ENCODE measurements at regions not wholly inside any gene's neighbourhood (a gene's known extent, or its start where the extent isn't known, plus 50 kb on each side); places are given as distances from the start of the nearest gene placed in this dataset.

- no peak for TF ChIP-seq CTCF (IDR thresholded peaks at IDR 0.05)
- TF ChIP-seq POLR2A (IDR thresholded peaks at IDR 0.05) = no peak
Observed at GRCh38 chr1:162942916-162943559, 82.1 kb upstream of the CCDC190 start.

Measured in testis (tissue), 2 donors.